ENCODE measurements at regions not wholly inside any gene's neighbourhood (a gene's known extent, or its start where the extent isn't known, plus 50 kb on each side); places are given as distances from the start of the nearest gene placed in this dataset.
A peak's percentile ranks its signal among the peaks of the same experiment; 100 is the strongest.
"Not testable (repeated sequence)": the region's sequence is repeated elsewhere in the genome, so short reads cannot be mapped to it uniquely, and the experiment has no call there.

GRCh38 chr22:22193923-22194322, 50.7 kb upstream of the VPREB1 start:
- DNase-seq (ENCODE audit: low read depth), result no peak

DNA sequence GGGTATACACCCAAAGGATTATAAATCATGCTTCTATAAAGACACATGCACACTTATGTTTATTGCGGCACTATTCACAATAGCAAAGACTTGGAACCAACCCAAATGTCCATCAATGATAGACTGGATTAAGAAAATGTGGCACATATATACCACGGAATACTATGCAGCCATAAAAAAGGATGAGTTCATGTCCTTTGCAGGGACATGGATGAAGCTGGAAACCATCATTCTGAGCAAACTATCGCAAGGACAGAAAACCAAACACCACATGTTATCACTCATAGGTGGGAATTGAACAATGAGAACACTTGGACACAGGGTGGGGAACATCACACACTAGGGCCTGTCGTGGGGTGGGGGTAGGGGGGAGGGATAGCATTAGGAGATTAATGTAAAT, 51.1 kb upstream of the VPREB1 start:
- DNase-seq (ENCODE audit: low read depth), result not testable (repeated sequence)

DNA sequence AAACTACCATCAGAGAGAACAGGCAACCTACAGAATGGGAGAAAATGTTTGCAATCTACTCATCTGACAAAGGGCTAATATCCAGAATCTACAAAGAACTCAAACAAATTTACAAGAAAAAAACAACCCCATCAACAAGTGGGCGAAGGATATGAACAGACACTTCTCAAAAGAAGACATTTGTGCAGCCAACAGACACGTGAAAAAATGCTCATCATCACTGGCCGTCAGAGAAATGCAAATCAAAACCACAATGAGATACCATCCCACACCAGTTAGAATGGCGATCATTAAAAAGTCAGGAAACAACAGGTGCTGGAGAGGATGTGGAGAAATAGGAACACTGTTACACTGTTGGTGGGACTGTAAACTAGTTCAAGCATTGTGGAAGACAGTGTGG, 51.6 kb upstream of the VPREB1 start:
- not testable (repeated sequence) for DNase-seq (ENCODE audit: low read depth)

DNA sequence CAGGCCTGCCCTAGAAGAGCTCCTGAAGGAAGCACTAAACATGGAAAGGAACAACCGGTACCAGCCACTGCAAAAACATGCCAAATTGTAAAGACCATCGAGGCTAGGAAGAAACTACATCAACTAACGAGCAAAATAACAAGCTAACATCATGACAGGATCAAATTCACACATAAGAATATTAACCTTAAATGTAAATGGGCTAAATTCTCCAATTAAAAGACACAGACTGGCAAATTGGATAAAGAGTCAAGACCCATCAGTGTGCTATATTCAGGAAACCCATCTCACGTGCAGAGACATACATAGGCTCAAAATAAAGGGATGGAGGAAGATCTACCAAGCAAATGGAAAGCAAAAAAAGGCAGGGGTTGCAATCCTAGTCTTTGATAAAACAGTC, 54.8 kb upstream of the VPREB1 start:
- not testable (repeated sequence) for DNase-seq (ENCODE audit: low read depth)

GRCh38 chr22:22187863-22188262, 56.7 kb upstream of the VPREB1 start:
- DNase-seq (ENCODE audit: low read depth), result not testable (repeated sequence)

DNA sequence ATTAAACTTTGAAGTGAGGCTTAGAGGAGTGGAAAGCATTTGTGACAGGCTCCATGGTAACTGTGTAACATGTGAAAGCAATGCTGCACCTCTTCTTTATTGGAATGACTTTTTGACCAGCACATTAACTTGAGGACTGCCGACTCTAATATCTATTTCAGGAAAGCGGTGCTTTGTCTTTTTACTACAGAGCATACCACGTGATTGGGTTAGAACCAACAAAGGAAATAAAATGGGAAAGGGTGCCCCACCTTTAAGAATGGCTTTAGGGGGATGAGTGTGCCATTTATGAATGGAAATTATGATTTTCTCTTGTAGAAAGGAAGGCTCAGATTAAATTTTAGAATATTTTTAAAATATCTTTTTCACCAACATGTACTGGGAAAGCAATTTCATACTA, 57.3 kb upstream of the VPREB1 start:
- DNase-seq (ENCODE audit: low read depth), result no peak

GRCh38 chr22:22185844-22186499, 58.6 kb upstream of the VPREB1 start:
- DNase-seq (ENCODE audit: low read depth), result no peak

DNA sequence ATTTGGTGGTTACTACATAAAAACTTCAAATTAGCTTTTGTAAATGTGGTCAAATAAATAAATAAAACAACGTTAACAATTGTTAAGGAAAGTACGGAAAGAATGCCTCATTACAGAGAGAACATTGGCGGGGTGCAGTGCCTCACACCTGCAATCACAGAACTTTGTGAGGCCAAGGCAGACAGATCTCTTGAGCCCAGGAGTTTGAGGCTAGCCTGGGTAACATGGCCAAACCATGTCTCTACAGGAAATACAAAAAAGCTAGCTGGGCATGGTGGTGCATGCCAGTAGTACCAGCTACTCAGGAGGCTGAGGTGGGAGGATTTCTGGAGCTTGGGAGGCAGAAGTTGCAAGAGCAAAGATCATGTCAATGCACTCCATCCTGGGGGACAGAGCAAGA, 59.4 kb upstream of the VPREB1 start:
- DNase-seq (ENCODE audit: low read depth), result no peak

DNA sequence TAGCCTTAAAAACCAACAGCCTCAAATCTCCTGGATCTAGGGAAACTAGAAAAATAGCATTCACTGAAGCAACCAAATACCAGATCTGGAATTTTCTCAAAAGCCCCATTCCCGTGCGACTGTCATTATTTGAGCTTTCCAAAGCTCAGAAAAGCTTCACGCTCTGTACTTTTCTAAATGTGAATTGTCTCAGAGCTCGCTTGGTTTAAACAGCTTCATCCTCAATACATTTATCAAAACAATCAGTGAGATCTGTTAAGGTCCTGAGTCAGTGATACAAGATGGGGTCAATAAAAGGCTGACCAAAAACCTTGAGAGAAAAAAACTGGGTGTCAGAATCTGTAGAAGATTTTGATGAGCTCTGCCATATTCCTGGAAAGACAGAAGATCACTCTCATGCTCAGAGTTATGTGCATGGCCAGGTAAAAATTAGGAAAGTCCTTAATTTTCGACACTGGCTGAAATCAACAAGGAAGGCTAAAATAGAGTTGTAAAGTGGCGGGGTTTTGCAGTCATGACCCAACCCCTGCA, 60.2 kb upstream of the VPREB1 start:
- DNase-seq (ENCODE audit: low read depth), result no peak

GRCh38 chr22:22182990-22183264, 61.7 kb upstream of the VPREB1 start:
- DNase-seq (ENCODE audit: low read depth), result no peak

GRCh38 chr22:22182218-22182989, 62.2 kb upstream of the VPREB1 start:
- DNase-seq (ENCODE audit: low read depth), result no peak

GRCh38 chr22:22181341-22181850, 63.2 kb upstream of the VPREB1 start:
- DNase-seq (ENCODE audit: low read depth), result no peak

DNA sequence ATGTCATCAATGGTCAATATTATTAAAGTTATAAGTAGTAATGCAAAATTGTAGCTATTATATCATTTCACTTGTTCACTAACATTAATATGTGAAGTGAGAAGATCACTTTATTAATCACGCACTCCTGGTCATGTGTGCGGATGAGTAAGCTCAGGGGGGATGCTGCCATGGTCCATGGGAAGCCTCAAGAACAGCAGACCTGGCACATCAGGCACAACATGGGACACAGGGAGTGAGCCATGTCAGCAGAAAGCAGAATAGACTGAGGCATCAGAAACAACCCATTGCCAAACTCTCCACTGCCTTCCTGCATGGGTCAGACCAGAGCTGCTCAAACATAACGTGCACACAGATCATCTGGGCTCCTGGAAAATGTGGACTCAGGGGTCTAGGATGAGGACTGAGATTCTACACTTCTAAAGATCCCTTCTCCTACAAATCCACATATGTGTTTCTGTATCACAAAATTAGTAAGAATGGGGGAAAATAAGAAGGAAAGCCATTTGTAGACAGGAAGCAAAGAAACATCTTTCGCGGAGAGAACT, 63.8 kb upstream of the VPREB1 start:
- DNase-seq (ENCODE audit: low read depth), result no peak

GRCh38 chr22:22179858-22180257, 64.7 kb upstream of the VPREB1 start:
- no peak for DNase-seq (ENCODE audit: low read depth)

DNA sequence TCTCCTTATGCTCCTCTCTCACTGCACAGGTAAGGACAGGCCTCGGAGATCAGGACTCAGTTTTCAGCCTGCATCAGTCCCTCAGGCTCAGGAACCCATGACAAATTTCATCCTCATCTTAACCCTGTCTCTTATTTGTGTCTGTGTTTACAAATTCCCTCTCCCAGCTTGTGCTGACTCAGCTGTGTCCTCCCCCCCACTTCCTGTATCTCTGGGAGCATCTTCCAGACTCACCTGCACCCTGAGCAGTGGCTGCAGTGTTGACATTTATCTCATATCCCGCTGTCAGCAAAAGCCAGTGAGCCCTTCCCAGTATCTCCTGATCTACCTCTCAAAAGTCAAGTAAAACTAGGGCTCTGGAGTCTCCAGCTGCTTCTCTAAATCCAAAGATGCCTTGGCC, 65.6 kb upstream of the VPREB1 start:
- DNase-seq (ENCODE audit: low read depth), result no peak

DNA sequence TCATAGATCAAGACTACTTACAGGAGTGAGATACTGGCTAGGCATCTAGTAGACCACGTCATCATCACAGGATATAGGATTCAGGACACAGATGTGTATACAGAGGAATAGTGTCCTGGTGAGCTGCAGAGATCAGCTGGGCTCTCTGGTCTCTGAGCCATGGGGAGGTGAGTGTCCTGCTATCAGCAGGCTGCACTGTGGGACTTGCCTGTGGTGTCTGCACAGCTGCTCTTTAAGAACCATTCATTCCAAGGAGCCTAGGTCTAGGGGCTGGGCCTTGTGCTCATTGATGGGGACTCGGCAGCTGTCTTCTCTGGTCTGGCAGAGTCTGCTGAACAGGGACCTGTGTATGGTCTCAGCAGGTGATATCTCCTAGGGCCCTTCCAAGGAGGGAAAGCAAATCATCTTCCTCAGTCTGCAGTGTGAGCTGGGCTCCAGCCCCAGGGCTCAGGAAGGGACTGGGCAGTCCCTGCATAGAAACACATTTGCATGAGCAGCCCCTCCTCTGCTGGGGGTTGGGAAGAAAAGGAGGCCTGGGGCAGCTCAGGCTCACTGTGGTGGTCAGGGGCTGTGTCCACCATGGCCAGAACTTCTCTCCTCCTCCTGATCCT, 66.1 kb upstream of the VPREB1 start:
- DNase-seq (ENCODE audit: low read depth), result no peak

DNA sequence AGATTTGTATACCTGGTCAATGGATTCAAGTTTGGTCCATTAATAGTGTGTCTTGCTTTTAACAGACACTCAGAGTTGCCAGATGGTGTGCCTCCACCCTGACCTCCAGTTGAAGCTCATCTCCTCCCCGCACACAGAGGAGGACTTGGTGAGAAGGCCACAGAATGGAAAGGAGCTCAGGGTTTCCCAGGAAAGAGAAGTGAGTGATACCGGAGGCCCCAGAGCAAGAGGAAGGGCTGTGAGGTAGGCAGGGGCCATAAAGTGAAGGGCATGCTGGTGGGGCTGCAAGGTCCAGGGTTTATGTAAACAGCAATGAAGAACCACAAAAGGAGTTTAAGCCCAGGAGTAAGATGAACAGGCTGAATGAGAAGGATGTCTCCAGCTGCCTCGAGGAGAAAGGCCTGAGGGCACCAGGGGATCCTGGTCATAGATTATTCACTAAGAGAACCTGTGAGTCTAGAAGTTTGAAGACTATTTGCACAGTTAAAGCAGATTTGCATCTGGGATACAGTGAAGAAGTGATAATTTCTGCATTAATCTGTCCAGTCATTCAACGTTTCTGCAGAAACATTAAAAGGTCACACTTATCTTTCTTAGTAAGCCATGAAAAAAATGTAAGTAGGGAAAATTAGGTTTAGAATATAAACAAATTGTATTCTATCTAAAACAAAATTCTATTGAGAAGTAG, 67.5 kb upstream of the VPREB1 start:
- no peak for DNase-seq (ENCODE audit: low read depth)

GRCh38 chr22:22172896-22173628, 71.5 kb upstream of the VPREB1 start:
- not testable (repeated sequence) for DNase-seq (ENCODE audit: low read depth)

DNA sequence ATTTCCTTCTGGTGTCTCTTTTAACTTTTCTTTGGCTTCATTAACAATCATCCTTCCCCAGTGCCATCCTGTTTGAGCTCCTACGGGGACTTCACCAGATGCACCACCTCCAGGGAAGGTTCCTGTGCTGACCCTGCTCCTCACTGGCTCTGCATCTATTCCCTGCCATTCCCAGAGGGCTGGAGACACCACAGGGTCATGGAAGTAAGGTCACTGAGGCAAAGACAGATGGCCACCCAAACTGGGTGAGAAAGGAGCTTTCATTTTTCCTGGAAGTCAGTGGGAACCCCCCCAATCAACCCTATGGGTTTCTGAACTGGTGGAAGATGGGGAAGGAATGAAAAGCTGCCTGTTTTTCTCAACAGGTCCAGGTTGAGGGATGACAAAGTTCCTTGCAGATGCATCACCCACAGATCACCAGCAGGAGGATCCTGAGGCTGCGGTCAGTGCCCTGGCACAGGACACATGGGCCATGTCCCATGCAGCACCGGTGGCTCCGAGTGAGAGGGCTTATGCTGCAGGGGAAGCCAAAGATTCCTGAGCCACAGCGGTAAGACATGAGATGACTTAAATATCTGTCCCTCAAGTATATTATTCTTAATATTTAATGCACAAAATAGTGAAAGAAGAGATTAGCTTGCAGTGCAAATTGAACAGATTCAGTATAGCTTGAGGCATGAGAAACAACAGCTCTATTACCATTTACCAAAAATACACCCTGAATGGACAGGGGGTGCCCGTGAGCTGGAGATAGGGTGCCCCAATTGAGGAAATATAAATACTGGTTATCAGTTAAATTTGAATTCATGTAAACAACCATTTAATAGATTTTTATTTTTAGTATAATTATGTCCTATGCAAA, 73.0 kb upstream of the VPREB1 start:
- DNase-seq (ENCODE audit: low read depth), result peak; percentile 22

- DNase-seq (ENCODE audit: low read depth), result no peak
Observed at GRCh38 chr22:22169923-22170322, 74.7 kb upstream of the VPREB1 start.

Measured in Daoy (cell line).